SK-N-SH (cell line): ENCODE measurements at regions not wholly inside any gene's neighbourhood (a gene's known extent, or its start where the extent isn't known, plus 50 kb on each side); places are given as distances from the start of the nearest gene placed in this dataset.

Source experiments
- CTCF ChIA-PET: fragments of 300-600, 350-600 bp; formaldehyde crosslinking; extraction: SDS; loops from one replicate; lab custom pipeline; 2021; lab: Yijun Ruan, JAX
- POLR2A ChIA-PET: fragments of 350-600 bp; sonication (Branson Sonifier 250); formaldehyde crosslinking; extraction: SDS; loops from one replicate; lab custom pipeline; 2020; ENCODE audit warnings: antibody characterized with exemption, inconsistent platforms; lab: Yijun Ruan, JAX
- DNase-seq: peaks from one replicate; pipeline ENCODE4 v3.0.0; 2012
- H2AFZ ChIP-seq: fragments of 200-600 bp; sonication (generic); 2 replicates; pipeline ENCODE4 v1.8.1; 2016; ENCODE audit warnings: antibody characterized with exemption, mild to moderate bottlenecking, low read depth
- H3F3A ChIP-seq: fragments of 200-600 bp; sonication (generic); replicated peaks from 2 replicates; pipeline ENCODE3; 2016; ENCODE audit warnings: antibody characterized with exemption, mild to moderate bottlenecking; ENCODE audit not compliant: insufficient read depth
- H3K27ac ChIP-seq, 2 experiments: fragments of 200-500 bp in 1 of 2; fragments of 200-600 bp in 1 of 2; sonication (Bioruptor generic) in 1 of 2; sonication (generic), shearing (Covaris generic) in 1 of 2; 2 replicates each; pipeline versions ENCODE4 v1.5.1 to v1.6.1; 2014 to 2016; ENCODE audit warnings: low read depth in 2 of 2, inconsistent platforms in 1 of 2, low read length in 1 of 2, mild to moderate bottlenecking in 1 of 2, mixed read lengths in 1 of 2
- H3K27me3 ChIP-seq: fragments of 200-600 bp; sonication (generic), shearing (Covaris generic); 2 replicates; pipeline ENCODE4 v1.6.1; 2016; ENCODE audit warnings: mixed run types; ENCODE audit not compliant: insufficient read depth
- H3K36me3 ChIP-seq, 2 experiments: fragments of 200-500 bp in 1 of 2; fragments of 200-600 bp in 1 of 2; sonication (Bioruptor generic) in 1 of 2; sonication (generic) in 1 of 2; replicated peaks in 1 of 2; 2 replicates each; pipeline versions ENCODE3 to v1.5.1; 2014 to 2016; ENCODE audit warnings: low read length in 1 of 2, mild to moderate bottlenecking in 1 of 2; ENCODE audit not compliant: insufficient read depth in 2 of 2, control insufficient read depth in 1 of 2
- H3K4me1 ChIP-seq, 2 experiments: fragments of 200-500 bp in 1 of 2; fragments of 200-600 bp in 1 of 2; sonication (Bioruptor generic) in 1 of 2; sonication (generic), shearing (Covaris generic) in 1 of 2; 2 replicates each; pipeline versions ENCODE4 v1.5.1 to v1.6.1; 2014 to 2016; ENCODE audit warnings: low read depth in 1 of 2, low read length in 1 of 2, mixed run types in 1 of 2; ENCODE audit not compliant: insufficient read depth in 2 of 2, control insufficient read depth in 1 of 2
- H3K4me2 ChIP-seq: fragments of 200-600 bp; sonication (generic), shearing (Covaris generic); 2 replicates; pipeline ENCODE4 v1.6.1; 2017; ENCODE audit warnings: mixed run types
- H3K4me3 ChIP-seq, 2 experiments: fragments of 200-500 bp in 1 of 2; fragments of 200-600 bp in 1 of 2; sonication (Bioruptor generic) in 1 of 2; sonication (generic), shearing (Covaris generic) in 1 of 2; 2 replicates each; pipeline versions ENCODE4 v1.5.1 to v1.8.1; 2014 to 2016; ENCODE audit warnings: low read depth in 2 of 2, inconsistent platforms in 1 of 2, low read length in 1 of 2, mild to moderate bottlenecking in 1 of 2, mixed read lengths in 1 of 2, moderate library complexity in 1 of 2
- H3K79me2 ChIP-seq: fragments of 200-600 bp; sonication (generic); 2 replicates; pipeline ENCODE4 v1.8.1; 2017; ENCODE audit warnings: mild to moderate bottlenecking; ENCODE audit not compliant: insufficient read depth
- H3K9ac ChIP-seq: fragments of 200-600 bp; sonication (generic); 2 replicates; pipeline ENCODE4 v1.6.1; 2017; ENCODE audit warnings: mixed run types
- H3K9me2 ChIP-seq: fragments of 200-600 bp; sonication (generic); 2 replicates; pipeline ENCODE4 v1.6.1; 2017; ENCODE audit warnings: mixed run types
- H3K9me3 ChIP-seq: fragments of 200-600 bp; sonication (generic); 2 replicates; pipeline ENCODE4 v1.6.1; 2017; ENCODE audit warnings: mixed run types, mild to moderate bottlenecking, moderate library complexity
- H4K20me1 ChIP-seq: fragments of 200-600 bp; sonication (generic); 2 replicates; pipeline ENCODE4 v1.6.1; 2017; ENCODE audit warnings: mild to moderate bottlenecking, mixed run types; ENCODE audit not compliant: insufficient read depth
- GATA2 ChIP-seq: sonication (generic); formaldehyde crosslinking; IDR thresholded peaks from 2 replicates; pipeline ENCODE4 v1.5.0; 2020; ENCODE audit warnings: mild to moderate bottlenecking, missing genetic modification reagents
- MEF2A ChIP-seq: IDR thresholded peaks from 2 replicates; pipeline ENCODE4 v1.4.0; 2012; ENCODE audit warnings: low read depth, borderline replicate concordance
- TAF1 ChIP-seq: IDR thresholded peaks from 2 replicates; pipeline ENCODE4 v1.6.1; 2012; ENCODE audit warnings: low read depth, mild to moderate bottlenecking, low read length, moderate library complexity, borderline replicate concordance
- TCF12 ChIP-seq: IDR thresholded peaks from 2 replicates; pipeline ENCODE4 v1.4.0; 2012
- WGBS: methylation state at CpG from one replicate; pipeline ENCODE4 v1.1.6; 2017; ENCODE audit warnings: low lambda C conversion rate; 5-methylcytosine and 5-hydroxymethylcytosine counted together
- TF ChIP-seq, protein P1 (sequence below): fragments of 150-350 bp; IDR thresholded peaks from 2 replicates; pipeline ENCODE4 v1.6.1; 2017; ENCODE audit warnings: antibody characterized with exemption, low read length, low read depth, borderline replicate concordance
- TF ChIP-seq, protein P2 (sequence below): fragments of 200-600 bp; sonication (generic); IDR thresholded peaks from 2 replicates; pipeline ENCODE4 v1.6.1; 2017; ENCODE audit warnings: antibody characterized with exemption, mild to moderate bottlenecking, moderate library complexity
- TF ChIP-seq, protein P3 (sequence below): IDR thresholded peaks from 2 replicates; pipeline ENCODE4 v1.4.0; 2012; ENCODE audit warnings: low read depth
- TF ChIP-seq, protein P4 (sequence below): IDR thresholded peaks from 2 replicates; pipeline ENCODE4; 2012

DNA sequence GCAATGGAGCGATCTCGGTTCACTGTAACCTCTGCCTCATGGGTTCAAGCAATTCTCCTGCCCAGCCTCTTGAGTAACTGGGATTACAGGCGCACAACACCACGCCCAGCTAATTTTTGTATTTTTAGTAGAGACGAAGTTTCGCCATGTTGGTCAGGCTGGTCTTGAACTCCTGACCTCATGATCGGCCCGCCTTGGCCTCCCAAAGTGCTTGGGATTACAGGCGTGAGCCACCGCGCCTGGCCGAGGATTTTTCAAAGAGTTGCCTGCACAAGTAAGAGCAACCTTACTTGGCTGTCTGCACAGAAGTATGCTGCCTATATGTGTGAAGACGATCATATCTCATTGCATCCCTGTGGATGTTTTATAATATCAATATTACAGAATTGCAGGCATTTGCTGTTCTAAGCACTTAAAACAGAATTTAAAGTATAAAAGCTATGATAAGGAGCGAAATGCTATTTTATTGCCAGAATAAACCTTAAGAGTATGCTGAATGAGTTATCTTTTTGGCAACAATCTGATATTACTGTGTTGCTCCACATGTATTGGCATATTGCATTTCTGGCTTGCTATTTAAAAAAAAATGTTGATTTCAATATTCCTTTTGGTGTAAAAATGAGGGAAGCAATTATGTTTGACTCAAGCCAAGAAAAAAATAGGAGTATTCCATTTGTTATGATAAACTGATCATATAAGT lies 379.4 kb upstream of the SEMA3D start:
- 90% methylated on average over 14 of the region's 14 CpGs for WGBS
- Histone ChIP-seq H3K27ac (no peak overlapping the region), H3K9ac (no peak overlapping the region), H3K36me3 (no peaks in the 10 kb centered on the region), H3F3A (peaks cover 3% of the 10 kb centered on the region), H3K4me3 (no peak overlapping the region), H2AFZ (no peak overlapping the region), H3K9me3 (no peaks in the 10 kb centered on the region), H4K20me1 (no peaks in the 10 kb centered on the region), H3K79me2 (no peaks in the 10 kb centered on the region), H3K27me3 (no peaks in the 10 kb centered on the region)
- DNase-seq = no peak
- POLR2A ChIA-PET = no interaction called here
- CTCF ChIA-PET = interaction anchor here (0.7 to 0.9 kb wide), 2 partner anchors 29 to 1166 kb away, joined by 3 read pairs; no protein-coding TSS in a partner anchor
- TF ChIP-seq TAF1 = no peak
- TF ChIP-seq, protein P1, sequence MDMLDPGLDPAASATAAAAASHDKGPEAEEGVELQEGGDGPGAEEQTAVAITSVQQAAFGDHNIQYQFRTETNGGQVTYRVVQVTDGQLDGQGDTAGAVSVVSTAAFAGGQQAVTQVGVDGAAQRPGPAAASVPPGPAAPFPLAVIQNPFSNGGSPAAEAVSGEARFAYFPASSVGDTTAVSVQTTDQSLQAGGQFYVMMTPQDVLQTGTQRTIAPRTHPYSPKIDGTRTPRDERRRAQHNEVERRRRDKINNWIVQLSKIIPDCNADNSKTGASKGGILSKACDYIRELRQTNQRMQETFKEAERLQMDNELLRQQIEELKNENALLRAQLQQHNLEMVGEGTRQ = no peak
- TF ChIP-seq, protein P2, sequence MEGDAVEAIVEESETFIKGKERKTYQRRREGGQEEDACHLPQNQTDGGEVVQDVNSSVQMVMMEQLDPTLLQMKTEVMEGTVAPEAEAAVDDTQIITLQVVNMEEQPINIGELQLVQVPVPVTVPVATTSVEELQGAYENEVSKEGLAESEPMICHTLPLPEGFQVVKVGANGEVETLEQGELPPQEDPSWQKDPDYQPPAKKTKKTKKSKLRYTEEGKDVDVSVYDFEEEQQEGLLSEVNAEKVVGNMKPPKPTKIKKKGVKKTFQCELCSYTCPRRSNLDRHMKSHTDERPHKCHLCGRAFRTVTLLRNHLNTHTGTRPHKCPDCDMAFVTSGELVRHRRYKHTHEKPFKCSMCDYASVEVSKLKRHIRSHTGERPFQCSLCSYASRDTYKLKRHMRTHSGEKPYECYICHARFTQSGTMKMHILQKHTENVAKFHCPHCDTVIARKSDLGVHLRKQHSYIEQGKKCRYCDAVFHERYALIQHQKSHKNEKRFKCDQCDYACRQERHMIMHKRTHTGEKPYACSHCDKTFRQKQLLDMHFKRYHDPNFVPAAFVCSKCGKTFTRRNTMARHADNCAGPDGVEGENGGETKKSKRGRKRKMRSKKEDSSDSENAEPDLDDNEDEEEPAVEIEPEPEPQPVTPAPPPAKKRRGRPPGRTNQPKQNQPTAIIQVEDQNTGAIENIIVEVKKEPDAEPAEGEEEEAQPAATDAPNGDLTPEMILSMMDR = no peak
- TF ChIP-seq, all 33 proteins: peak for 0
- Histone ChIP-seq H3K9me2 (no peaks in the 10 kb centered on the region), H3K4me1 (no peaks in the 10 kb centered on the region), H3K4me2 (no peak overlapping the region)

DNA sequence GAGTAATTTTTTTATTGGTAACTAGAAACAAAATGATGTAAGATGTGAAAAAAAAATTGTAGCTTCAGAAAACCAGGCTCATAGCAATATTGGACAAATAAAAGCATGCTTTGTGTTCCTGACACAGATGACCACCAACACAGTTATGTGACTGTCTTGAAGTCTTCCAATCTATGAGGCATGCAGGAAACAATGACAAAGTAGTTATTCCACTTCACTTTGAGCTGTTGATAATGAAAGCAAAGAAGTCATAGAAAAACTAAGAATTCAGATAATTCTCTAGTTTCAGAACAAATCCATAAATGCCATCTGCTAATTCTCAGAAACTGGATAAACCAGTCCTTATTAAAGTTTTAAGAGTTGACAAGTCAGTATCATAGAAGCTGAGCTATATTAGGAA lies 378.4 kb upstream of the SEMA3D start:
- TF ChIP-seq, protein P3, sequence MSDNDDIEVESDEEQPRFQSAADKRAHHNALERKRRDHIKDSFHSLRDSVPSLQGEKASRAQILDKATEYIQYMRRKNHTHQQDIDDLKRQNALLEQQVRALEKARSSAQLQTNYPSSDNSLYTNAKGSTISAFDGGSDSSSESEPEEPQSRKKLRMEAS = no peak
- TF ChIP-seq, protein P4, sequence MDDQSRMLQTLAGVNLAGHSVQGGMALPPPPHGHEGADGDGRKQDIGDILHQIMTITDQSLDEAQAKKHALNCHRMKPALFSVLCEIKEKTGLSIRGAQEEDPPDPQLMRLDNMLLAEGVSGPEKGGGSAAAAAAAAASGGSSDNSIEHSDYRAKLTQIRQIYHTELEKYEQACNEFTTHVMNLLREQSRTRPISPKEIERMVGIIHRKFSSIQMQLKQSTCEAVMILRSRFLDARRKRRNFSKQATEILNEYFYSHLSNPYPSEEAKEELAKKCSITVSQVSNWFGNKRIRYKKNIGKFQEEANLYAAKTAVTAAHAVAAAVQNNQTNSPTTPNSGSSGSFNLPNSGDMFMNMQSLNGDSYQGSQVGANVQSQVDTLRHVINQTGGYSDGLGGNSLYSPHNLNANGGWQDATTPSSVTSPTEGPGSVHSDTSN = no peak
- TF ChIP-seq GATA2 (no peak), MEF2A (no peak), TCF12 (no peak)
- TF ChIP-seq, protein P2 = no peak
- DNase-seq = no peak
- H3K9me3 ChIP-seq = no peaks in the 10 kb centered on the region
- no peaks in the 10 kb centered on the region for H3K9me2 ChIP-seq
- no peaks in the 10 kb centered on the region for H3K79me2 ChIP-seq
- no peaks in the 10 kb centered on the region for H3K27me3 ChIP-seq
- H3K27ac ChIP-seq = no peak overlapping the region
- no peaks in the 10 kb centered on the region for H3K36me3 ChIP-seq
- H3F3A ChIP-seq = peaks cover 3% of the 10 kb centered on the region
- H3K4me2 ChIP-seq = no peak overlapping the region
- H3K4me1 ChIP-seq = no peaks in the 10 kb centered on the region
- no peak overlapping the region for H3K9ac ChIP-seq
- no peak overlapping the region for H3K4me3 ChIP-seq
- no peaks in the 10 kb centered on the region for H4K20me1 ChIP-seq
- no peak overlapping the region for H2AFZ ChIP-seq
- CTCF ChIA-PET = interaction anchor here (0.8 to 1.9 kb wide), 2 partner anchors 11 to 265 kb away, joined by 3 to 4 read pairs; no protein-coding TSS in a partner anchor
- POLR2A ChIA-PET = no interaction called here
